Mammary epithelial cell (primary cell): ENCODE measurements at regions not wholly inside any gene's neighbourhood (a gene's known extent, or its start where the extent isn't known, plus 50 kb on each side); places are given as distances from the start of the nearest gene placed in this dataset.
"Not testable (repeated sequence)": the region's sequence is repeated elsewhere in the genome, so short reads cannot be mapped to it uniquely, and the experiment has no call there.

Source experiments
- CTCF ChIP-seq, 2 donors: IDR thresholded peaks in 1 of 2; conservative IDR thresholded peaks in 1 of 2; 2 replicates each; pipeline ENCODE4 v1.5.1; 2011 to 2012; ENCODE audit warnings: inconsistent platforms in 2 of 2, low read length in 2 of 2, mild to moderate bottlenecking in 2 of 2, control low read depth in 1 of 2, low read depth in 1 of 2; ENCODE audit not compliant: insufficient read depth in 1 of 2; ENCODE audit errors: extremely low read depth in 1 of 2
- EZH2 ChIP-seq: IDR thresholded peaks from 2 replicates; pipeline ENCODE4 v1.6.1; 2012; ENCODE audit warnings: low read length, inconsistent platforms, borderline replicate concordance

- TF ChIP-seq CTCF (conservative IDR thresholded peaks at IDR 0.05 in 1 of 2, IDR thresholded peaks at IDR 0.05 in 1 of 2; ENCODE audit: extremely low read depth in 1 of 2, insufficient read depth in 1 of 2, low read depth in 1 of 2, low read length in 2 of 2); EZH2: not testable (repeated sequence)
Measured at GRCh38 chr12:9407425-9407748, 199.2 kb upstream of the PZP start.
